Skin epidermis (tissue), 12 donors: ENCODE measurements at regions not wholly inside any gene's neighbourhood (a gene's known extent, or its start where the extent isn't known, plus 50 kb on each side); places are given as distances from the start of the nearest gene placed in this dataset.

Experiments used
- H3K27ac ChIP-seq, 21 experiments: fragments of 200-600 bp; sonication (generic) in 11 of 21; one replicate each; pipeline ENCODE4 v1.5.0; 2020; ENCODE audit warnings: mild to moderate bottlenecking in 3 of 21, inconsistent platforms in 2 of 21, moderate library complexity in 2 of 21
- H3K4me3 ChIP-seq, 7 experiments: fragments of 200-600 bp; sonication (generic) in 2 of 7; one replicate each; pipeline ENCODE4 v1.5.0; 2020; ENCODE audit warnings: inconsistent platforms in 2 of 7, mild to moderate bottlenecking in 2 of 7, moderate library complexity in 1 of 7

- peak overlapping the region in 1 of 21 experiments; percentile 26 for H3K27ac ChIP-seq
- no peak overlapping the region for H3K4me3 ChIP-seq
Observed at GRCh38 chr1:91575909-91576519, 75.4 kb downstream of the CDC7 start.

DNA sequence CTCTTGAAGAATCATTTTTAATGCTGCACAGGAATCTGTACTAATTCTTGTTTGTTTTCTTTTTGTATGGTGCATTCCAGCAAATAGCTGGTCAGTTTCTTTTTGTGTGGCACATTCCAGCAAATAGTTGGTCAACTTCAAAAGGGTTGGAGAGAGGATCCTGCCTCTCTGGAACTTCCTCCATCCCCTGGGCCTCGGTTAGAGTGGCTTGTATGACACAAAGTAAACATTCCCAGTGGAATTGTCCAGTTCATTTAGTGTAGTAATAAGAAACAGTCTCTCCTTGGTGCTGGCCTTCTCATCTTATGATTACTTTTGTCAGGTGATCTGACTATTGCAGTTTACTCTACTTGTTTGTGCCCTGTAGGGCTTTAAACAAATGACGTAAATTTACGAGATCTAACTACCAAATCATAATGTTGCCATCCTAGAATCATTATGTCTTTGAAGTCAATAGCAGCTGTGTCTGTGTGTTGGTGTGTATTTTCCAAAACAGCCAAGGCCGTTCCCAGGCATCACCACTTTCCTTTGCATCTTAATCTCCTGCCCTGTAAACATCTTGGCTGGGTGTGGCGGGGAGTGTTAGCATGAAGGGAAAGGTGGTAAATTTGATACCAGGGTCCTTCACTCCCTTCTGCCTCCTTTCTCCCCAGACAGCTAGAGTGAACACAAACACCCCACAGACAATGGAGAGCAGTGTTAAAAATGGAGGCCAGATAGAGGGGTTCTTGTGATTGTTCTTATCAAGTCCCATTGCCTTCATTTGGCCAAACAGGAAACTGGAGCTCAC, 77.9 kb downstream of the CDC7 start:
- Histone ChIP-seq H3K4me3 (no peak overlapping the region), H3K27ac (no peak overlapping the region)

GRCh38 chr1:91579658-91580228, 79.1 kb downstream of the CDC7 start:
- Histone ChIP-seq H3K4me3 (no peak overlapping the region), H3K27ac (no peak overlapping the region)

DNA sequence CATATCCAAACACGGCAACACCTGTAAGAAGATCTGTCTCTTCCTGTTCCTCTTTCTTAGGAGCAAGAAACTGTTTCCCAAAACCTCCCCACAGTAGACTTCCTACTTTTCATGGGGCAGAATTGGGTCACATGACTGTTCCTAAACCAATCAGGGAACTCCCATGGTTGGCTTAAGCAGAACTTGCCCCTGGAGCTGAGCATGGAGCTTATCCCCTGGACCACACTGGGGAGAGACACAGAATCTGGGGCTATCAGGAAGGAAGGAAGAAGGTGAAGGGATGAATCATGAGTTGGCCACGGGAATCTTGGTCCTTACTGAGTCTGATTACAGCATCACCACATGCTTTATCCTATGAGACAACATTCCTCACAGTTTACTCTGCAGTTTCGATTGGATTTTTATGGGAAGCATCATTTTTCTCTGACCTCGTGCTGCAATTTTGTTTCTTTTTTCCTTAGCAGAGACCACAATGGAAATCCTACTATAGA, 81.8 kb downstream of the CDC7 start:
- Histone ChIP-seq H3K27ac (peak overlapping the region in 4 of 21 experiments; percentile 5 to 51 (median 22)), H3K4me3 (no peak overlapping the region)

DNA sequence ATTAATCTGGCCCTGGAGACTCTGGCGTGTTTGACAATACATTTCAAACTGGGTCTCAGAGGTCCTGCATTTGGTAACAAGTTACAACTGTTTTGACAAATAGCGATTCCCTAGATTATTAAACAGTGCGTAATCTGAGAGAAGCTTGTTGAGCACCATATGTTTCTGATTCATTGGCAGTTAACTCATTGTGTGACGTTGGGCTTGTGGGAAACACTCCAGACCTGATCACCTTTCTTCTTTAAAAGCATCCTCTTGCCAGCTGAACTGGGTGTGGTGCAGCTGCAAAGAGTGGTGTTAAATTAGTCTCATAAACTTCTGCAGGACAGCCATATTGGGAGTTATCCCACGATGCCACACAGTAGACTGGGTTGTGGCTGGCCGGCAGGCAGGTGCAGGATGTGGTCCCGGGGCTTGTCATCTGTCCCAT, 82.7 kb downstream of the CDC7 start:
- Histone ChIP-seq H3K27ac (peak overlapping the region in 1 of 21 experiments; percentile 2), H3K4me3 (no peak overlapping the region)

- Histone ChIP-seq H3K27ac (no peak overlapping the region), H3K4me3 (no peak overlapping the region)
Observed at GRCh38 chr1:91584309-91584708, 83.7 kb downstream of the CDC7 start.

- H3K27ac ChIP-seq: no peak overlapping the region
Observed at GRCh38 chr1:91584878-91585277, 84.2 kb downstream of the CDC7 start.

DNA sequence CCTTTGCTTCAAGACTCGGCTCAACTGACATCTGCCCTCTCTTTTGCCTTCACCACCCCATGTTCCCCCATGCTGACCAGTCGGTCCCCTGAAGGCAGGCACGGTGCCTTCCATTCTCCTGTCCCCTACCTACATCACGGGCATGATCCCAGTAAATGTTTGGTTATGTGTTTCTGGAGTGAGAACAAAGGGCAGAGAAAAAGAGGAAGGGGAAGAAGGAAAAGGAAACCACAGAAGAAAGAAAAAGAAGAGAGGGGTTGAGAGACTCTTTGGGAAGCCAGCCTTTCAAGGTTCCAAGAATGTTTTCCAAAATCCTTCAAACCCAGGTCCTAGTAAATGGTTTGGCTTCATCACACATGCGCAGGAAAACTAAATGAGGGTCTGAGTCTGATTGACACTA, 84.9 kb downstream of the CDC7 start:
- H3K27ac ChIP-seq: no peak overlapping the region
- no peak overlapping the region for H3K4me3 ChIP-seq

More at GRCh38 chr1:91584878-91585277, 84.2 kb downstream of the CDC7 start:
- H3K4me3 ChIP-seq: no peak overlapping the region

- Histone ChIP-seq H3K27ac (no peak overlapping the region), H3K4me3 (no peak overlapping the region)
Observed at GRCh38 chr1:91585982-91586381, 85.3 kb downstream of the CDC7 start.

DNA sequence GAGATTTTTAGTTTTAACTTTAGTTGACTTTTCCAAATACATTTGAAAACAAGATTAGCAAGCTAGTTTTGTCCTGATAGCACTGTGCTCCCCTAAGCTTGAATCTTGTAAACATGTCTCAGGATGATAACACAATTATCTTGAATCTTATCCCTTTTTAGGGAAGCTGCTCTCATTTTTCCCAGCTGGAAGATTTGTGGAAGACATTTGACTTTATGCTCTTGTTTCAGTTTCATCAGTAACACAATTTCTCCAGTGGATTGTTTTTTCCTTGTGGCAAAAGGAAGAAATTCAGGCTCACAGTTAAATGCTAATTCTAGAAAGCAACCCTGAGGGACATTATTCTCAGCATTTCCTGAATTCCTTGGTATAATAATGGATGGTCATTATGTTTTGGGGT, 88.8 kb downstream of the CDC7 start:
- no peak overlapping the region for H3K4me3 ChIP-seq
- H3K27ac ChIP-seq: no peak overlapping the region

GRCh38 chr1:91591175-91591974, 90.7 kb downstream of the CDC7 start:
- H3K27ac ChIP-seq: no peak overlapping the region
- no peak overlapping the region for H3K4me3 ChIP-seq

- H3K27ac ChIP-seq: no peak overlapping the region
Observed at GRCh38 chr1:91592716-91593477, 92.2 kb downstream of the CDC7 start.

DNA sequence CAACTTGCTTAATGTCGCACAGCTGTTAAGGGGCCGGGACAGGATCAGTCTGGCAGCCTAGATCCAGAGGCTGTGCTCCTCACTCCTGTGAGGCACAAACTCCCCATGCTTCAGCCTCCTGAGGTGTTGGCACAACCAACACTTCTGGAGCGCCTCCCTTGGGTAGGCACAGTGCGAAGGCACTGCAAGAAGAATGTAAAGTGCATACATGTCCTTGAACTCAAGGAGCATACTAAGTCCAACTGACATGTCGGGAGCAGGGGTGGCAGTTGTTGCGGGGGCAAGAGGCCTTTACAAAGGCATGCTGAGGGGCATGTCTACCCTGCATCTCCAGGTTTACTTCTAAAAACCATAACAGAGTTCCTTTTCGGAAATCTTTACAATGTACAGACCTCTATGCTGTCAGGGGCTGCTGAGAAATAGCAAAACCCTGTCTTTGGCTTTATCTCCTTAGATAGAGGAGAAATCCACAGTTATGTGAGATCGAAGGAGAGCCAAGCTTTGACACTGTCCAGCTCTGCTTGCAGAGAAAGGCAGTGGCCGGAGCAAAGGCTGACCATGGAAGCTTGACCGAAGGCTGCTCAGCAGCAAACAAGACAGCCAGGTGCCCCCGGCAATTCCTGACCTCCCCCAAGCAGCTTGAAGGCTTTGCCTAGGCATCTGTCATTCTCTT, 93.9 kb downstream of the CDC7 start:
- H3K4me3 ChIP-seq: no peak overlapping the region
- no peak overlapping the region for H3K27ac ChIP-seq

More at GRCh38 chr1:91592716-91593477, 92.2 kb downstream of the CDC7 start:
- no peak overlapping the region for H3K4me3 ChIP-seq

- no peak overlapping the region for H3K4me3 ChIP-seq
- H3K27ac ChIP-seq: no peak overlapping the region
Observed at GRCh38 chr1:91596474-91596873, 95.8 kb downstream of the CDC7 start.

GRCh38 chr1:91597215-91597614, 96.6 kb downstream of the CDC7 start:
- no peak overlapping the region for H3K27ac ChIP-seq
- no peak overlapping the region for H3K4me3 ChIP-seq

- no peak overlapping the region for H3K4me3 ChIP-seq
- peak overlapping the region in 3 of 21 experiments; percentile 2 to 60 (median 11) for H3K27ac ChIP-seq
Observed at GRCh38 chr1:91600431-91601337, 100.0 kb downstream of the CDC7 start.

- no peak overlapping the region for H3K4me3 ChIP-seq
- H3K27ac ChIP-seq: peak overlapping the region in 3 of 21 experiments; percentile 8 to 58 (median 27)
Observed at GRCh38 chr1:91601554-91602376, 101.1 kb downstream of the CDC7 start.
